ENCODE measurements at regions not wholly inside any gene's neighbourhood (a gene's known extent, or its start where the extent isn't known, plus 50 kb on each side); places are given as distances from the start of the nearest gene placed in this dataset.
"Not testable (repeated sequence)": the region's sequence is repeated elsewhere in the genome, so short reads cannot be mapped to it uniquely, and the experiment has no call there.

DNA sequence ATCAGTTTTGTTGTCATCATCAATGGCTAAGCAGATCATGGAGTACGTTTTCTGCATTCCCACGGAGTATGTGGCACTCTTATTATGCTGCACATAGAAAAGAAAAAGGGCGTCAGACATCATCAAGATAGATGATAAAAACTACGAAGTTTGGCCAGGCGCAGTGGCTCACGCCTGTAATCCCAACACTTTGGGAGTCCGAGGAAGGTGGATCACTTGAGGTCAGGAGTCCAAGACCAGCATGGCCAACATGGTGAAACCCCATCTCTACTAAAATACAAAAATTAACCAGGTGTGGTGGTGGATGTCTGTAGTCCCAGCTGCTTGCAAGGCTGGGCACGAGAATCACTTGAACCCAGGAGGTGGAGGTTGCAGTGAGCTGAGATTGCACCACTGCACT is 312.8 kb downstream of the GOLGA6L6 start:
- TF ChIP-seq, protein P1, sequence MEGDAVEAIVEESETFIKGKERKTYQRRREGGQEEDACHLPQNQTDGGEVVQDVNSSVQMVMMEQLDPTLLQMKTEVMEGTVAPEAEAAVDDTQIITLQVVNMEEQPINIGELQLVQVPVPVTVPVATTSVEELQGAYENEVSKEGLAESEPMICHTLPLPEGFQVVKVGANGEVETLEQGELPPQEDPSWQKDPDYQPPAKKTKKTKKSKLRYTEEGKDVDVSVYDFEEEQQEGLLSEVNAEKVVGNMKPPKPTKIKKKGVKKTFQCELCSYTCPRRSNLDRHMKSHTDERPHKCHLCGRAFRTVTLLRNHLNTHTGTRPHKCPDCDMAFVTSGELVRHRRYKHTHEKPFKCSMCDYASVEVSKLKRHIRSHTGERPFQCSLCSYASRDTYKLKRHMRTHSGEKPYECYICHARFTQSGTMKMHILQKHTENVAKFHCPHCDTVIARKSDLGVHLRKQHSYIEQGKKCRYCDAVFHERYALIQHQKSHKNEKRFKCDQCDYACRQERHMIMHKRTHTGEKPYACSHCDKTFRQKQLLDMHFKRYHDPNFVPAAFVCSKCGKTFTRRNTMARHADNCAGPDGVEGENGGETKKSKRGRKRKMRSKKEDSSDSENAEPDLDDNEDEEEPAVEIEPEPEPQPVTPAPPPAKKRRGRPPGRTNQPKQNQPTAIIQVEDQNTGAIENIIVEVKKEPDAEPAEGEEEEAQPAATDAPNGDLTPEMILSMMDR (IDR thresholded peaks at IDR 0.05; ENCODE audit: low read length), result not testable (repeated sequence)
- TF ChIP-seq EZH2 (IDR thresholded peaks at IDR 0.05; ENCODE audit: borderline replicate concordance, low read length), result not testable (repeated sequence)
